Activated naive CD4-positive, alpha-beta T cell (primary cell): ENCODE measurements at regions not wholly inside any gene's neighbourhood (a gene's known extent, or its start where the extent isn't known, plus 50 kb on each side); places are given as distances from the start of the nearest gene placed in this dataset.
"Not testable (repeated sequence)": the region's sequence is repeated elsewhere in the genome, so short reads cannot be mapped to it uniquely, and the experiment has no call there.

Source experiments
- DNase-seq, 4 experiments: peaks; one replicate each; lab custom pipeline; 2025; lab: John Stamatoyannopoulos, UW

GRCh38 chr2:16104949-16105668, 164.8 kb downstream of the MYCN start:
- DNase-seq: no peak

- no peak for DNase-seq
Measured at GRCh38 chr2:16104315-16104948, 164.1 kb downstream of the MYCN start.

- DNase-seq: no peak
Measured at GRCh38 chr2:16103614-16104314, 163.4 kb downstream of the MYCN start.

GRCh38 chr2:16102976-16103380, 162.6 kb downstream of the MYCN start:
- DNase-seq: no peak

- no peak for DNase-seq
Measured at GRCh38 chr2:16102358-16102975, 162.1 kb downstream of the MYCN start.

GRCh38 chr2:16101196-16101595, 160.8 kb downstream of the MYCN start:
- no peak for DNase-seq

- DNase-seq: no peak
Measured at GRCh38 chr2:16100006-16100405, 159.7 kb downstream of the MYCN start.

GRCh38 chr2:16099326-16099725, 159.0 kb downstream of the MYCN start:
- no peak for DNase-seq

GRCh38 chr2:16096962-16097361, 156.6 kb downstream of the MYCN start:
- no peak for DNase-seq

GRCh38 chr2:16095483-16095882, 155.1 kb downstream of the MYCN start:
- not testable (repeated sequence) for DNase-seq

GRCh38 chr2:16094811-16095210, 154.5 kb downstream of the MYCN start:
- DNase-seq: no peak

- no peak for DNase-seq
Measured at GRCh38 chr2:16093639-16094529, 153.5 kb downstream of the MYCN start.

- no peak for DNase-seq
Measured at GRCh38 chr2:16092861-16093638, 152.7 kb downstream of the MYCN start.

GRCh38 chr2:16091576-16092282, 151.4 kb downstream of the MYCN start:
- DNase-seq: no peak

GRCh38 chr2:16090650-16091575, 150.6 kb downstream of the MYCN start:
- DNase-seq: no peak

GRCh38 chr2:16089491-16089890, 149.1 kb downstream of the MYCN start:
- DNase-seq: not testable (repeated sequence)

GRCh38 chr2:16088802-16089112, 148.4 kb downstream of the MYCN start:
- DNase-seq: no peak

- no peak for DNase-seq
Measured at GRCh38 chr2:16088035-16088801, 147.9 kb downstream of the MYCN start.
